WI38 (cell line): ENCODE measurements at regions not wholly inside any gene's neighbourhood (a gene's known extent, or its start where the extent isn't known, plus 50 kb on each side); places are given as distances from the start of the nearest gene placed in this dataset.

ENCODE experiments used
- H3K4me3 ChIP-seq: 2 replicates; pipeline ENCODE4 v1.5.1; 2011; ENCODE audit warnings: low read depth, mild to moderate bottlenecking, control low read depth, low read length
- CTCF ChIP-seq: IDR thresholded peaks from 2 replicates; pipeline ENCODE4 v1.5.1; 2012; ENCODE audit warnings: low read depth, mild to moderate bottlenecking, control low read depth, low read length

DNA sequence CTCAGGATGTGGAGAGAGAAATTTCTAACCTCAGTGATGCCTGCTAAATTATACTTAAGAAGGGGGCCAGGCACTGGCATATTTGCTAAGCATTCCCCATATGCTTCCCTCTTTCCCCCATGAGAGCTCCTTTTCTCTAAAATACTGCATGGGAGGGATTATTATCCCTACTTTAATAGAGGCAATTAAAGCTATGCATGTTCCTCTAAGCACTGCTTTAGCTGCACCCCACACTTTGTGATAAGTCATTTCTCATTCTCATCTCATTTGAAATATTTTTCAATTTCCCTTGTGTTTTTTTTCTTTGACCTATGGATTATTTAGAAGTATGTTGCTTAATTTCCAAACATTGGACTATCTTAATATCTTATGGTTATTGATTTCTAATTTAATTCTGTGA, 72.1 kb upstream of the CIBAR2 start:
- no peak for TF ChIP-seq CTCF
- H3K4me3 ChIP-seq, result no peak overlapping the region

- H3K4me3 ChIP-seq, result no peak overlapping the region
- no peak for TF ChIP-seq CTCF
Observed at GRCh38 chr16:85185303-85186100, 73.2 kb upstream of the CIBAR2 start.

- no peak for TF ChIP-seq CTCF
- H3K4me3 ChIP-seq, result no peak overlapping the region
Observed at GRCh38 chr16:85187002-85187401, 74.7 kb upstream of the CIBAR2 start.

GRCh38 chr16:85187447-85187846, 75.2 kb upstream of the CIBAR2 start:
- TF ChIP-seq CTCF, result no peak
- no peak overlapping the region for H3K4me3 ChIP-seq

- H3K4me3 ChIP-seq, result no peak overlapping the region
- no peak for TF ChIP-seq CTCF
Observed at GRCh38 chr16:85187886-85188285, 75.6 kb upstream of the CIBAR2 start.

- no peak overlapping the region for H3K4me3 ChIP-seq
- no peak for TF ChIP-seq CTCF
Observed at GRCh38 chr16:85188822-85189672, 76.8 kb upstream of the CIBAR2 start.

- TF ChIP-seq CTCF, result no peak
Observed at GRCh38 chr16:85190572-85190971, 78.3 kb upstream of the CIBAR2 start.

More at GRCh38 chr16:85190572-85190971, 78.3 kb upstream of the CIBAR2 start:
- H3K4me3 ChIP-seq, result no peak overlapping the region
